Effector memory CD4-positive, alpha-beta T cell (primary cell): ENCODE measurements at regions not wholly inside any gene's neighbourhood (a gene's known extent, or its start where the extent isn't known, plus 50 kb on each side); places are given as distances from the start of the nearest gene placed in this dataset.

Experiments
- DNase-seq, 3 donors: peaks; one replicate each; pipeline ENCODE4 v3.0.0-alpha.2; 2020
- H3K27ac ChIP-seq: 2 replicates; pipeline ENCODE4 v1.7.0; 2013; ENCODE audit warnings: mild to moderate bottlenecking, low read length, moderate library complexity; ENCODE audit not compliant: insufficient read depth, poor library complexity, severe bottlenecking
- H3K27me3 ChIP-seq: replicated peaks from 2 replicates; pipeline ENCODE4 v1.7.0; 2013; ENCODE audit warnings: mild to moderate bottlenecking, low read length; ENCODE audit not compliant: insufficient read depth, control insufficient read depth, poor library complexity, severe bottlenecking
- H3K36me3 ChIP-seq: 2 replicates; pipeline ENCODE4 v1.7.0; 2013; ENCODE audit warnings: mild to moderate bottlenecking, low read length, moderate library complexity; ENCODE audit not compliant: control insufficient read depth, insufficient read depth
- H3K4me1 ChIP-seq: 2 replicates; pipeline ENCODE4 v1.7.0; 2013; ENCODE audit warnings: low read length, mild to moderate bottlenecking; ENCODE audit not compliant: control insufficient read depth, insufficient read depth, poor library complexity, severe bottlenecking
- H3K4me3 ChIP-seq: 2 replicates; pipeline ENCODE4 v1.7.0; 2013; ENCODE audit warnings: low read length, low read depth, mild to moderate bottlenecking; ENCODE audit not compliant: insufficient read depth, poor library complexity, severe bottlenecking
- H3K9me3 ChIP-seq: 2 replicates; pipeline ENCODE4 v1.7.0; 2013; ENCODE audit warnings: mild to moderate bottlenecking, low read length, moderate library complexity; ENCODE audit not compliant: control insufficient read depth

GRCh38 chr2:234676109-234676782 lies 179.4 kb upstream of the ARL4C start:
- H3K4me1 ChIP-seq, result no peaks in the 10 kb centered on the region
- no peak overlapping the region for H3K27ac ChIP-seq
- no peak for DNase-seq
- no peaks in the 10 kb centered on the region for H3K9me3 ChIP-seq
- H3K27me3 ChIP-seq, result no peaks in the 10 kb centered on the region
- H3K4me3 ChIP-seq, result no peak overlapping the region
- no peaks in the 10 kb centered on the region for H3K36me3 ChIP-seq

DNA sequence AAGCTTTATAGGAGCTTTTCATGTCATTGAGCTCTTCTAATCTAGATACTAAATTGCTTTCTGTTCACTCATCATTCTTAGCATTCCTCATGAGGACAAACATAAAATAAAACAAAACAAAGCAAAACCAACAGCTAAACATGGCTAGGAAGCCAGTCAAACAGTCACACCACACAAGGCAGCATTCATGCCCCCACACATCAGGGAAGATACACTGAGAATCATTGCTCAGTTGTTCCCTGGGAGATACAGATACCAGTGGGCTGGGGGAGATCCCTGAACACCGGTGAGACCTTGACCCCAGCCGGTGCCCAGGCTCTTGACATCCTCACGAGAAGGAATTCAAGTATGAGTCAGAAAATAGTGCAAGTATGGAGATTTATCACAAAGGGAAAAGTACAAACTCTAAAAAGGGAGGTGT lies 177.9 kb upstream of the ARL4C start:
- no peaks in the 10 kb centered on the region for H3K4me1 ChIP-seq
- H3K27me3 ChIP-seq, result no peaks in the 10 kb centered on the region
- no peak overlapping the region for H3K4me3 ChIP-seq
- DNase-seq, result no peak
- H3K9me3 ChIP-seq, result no peaks in the 10 kb centered on the region
- no peaks in the 10 kb centered on the region for H3K36me3 ChIP-seq
- no peak overlapping the region for H3K27ac ChIP-seq

- H3K27me3 ChIP-seq, result no peaks in the 10 kb centered on the region
- no peaks in the 10 kb centered on the region for H3K9me3 ChIP-seq
- H3K4me1 ChIP-seq, result no peaks in the 10 kb centered on the region
- no peaks in the 10 kb centered on the region for H3K36me3 ChIP-seq
- H3K27ac ChIP-seq, result no peak overlapping the region
- no peak overlapping the region for H3K4me3 ChIP-seq
- no peak for DNase-seq
Measured at GRCh38 chr2:234673961-234674759, 177.3 kb upstream of the ARL4C start.

GRCh38 chr2:234673501-234673900 lies 176.6 kb upstream of the ARL4C start:
- H3K4me1 ChIP-seq, result no peaks in the 10 kb centered on the region
- H3K9me3 ChIP-seq, result no peaks in the 10 kb centered on the region
- H3K36me3 ChIP-seq, result no peaks in the 10 kb centered on the region
- H3K27me3 ChIP-seq, result no peaks in the 10 kb centered on the region
- no peak for DNase-seq
- H3K4me3 ChIP-seq, result no peak overlapping the region
- H3K27ac ChIP-seq, result no peak overlapping the region

GRCh38 chr2:234672498-234673150 lies 175.7 kb upstream of the ARL4C start:
- Histone ChIP-seq H3K36me3 (no peaks in the 10 kb centered on the region), H3K9me3 (no peaks in the 10 kb centered on the region), H3K27ac (no peak overlapping the region), H3K4me1 (no peaks in the 10 kb centered on the region), H3K27me3 (no peaks in the 10 kb centered on the region), H3K4me3 (no peak overlapping the region)
- no peak for DNase-seq

- H3K27ac ChIP-seq, result no peak overlapping the region
- no peak for DNase-seq
- H3K36me3 ChIP-seq, result no peaks in the 10 kb centered on the region
- H3K27me3 ChIP-seq, result no peaks in the 10 kb centered on the region
- H3K4me1 ChIP-seq, result no peaks in the 10 kb centered on the region
- H3K4me3 ChIP-seq, result no peak overlapping the region
- H3K9me3 ChIP-seq, result no peaks in the 10 kb centered on the region
Measured at GRCh38 chr2:234671716-234672115, 174.8 kb upstream of the ARL4C start.

DNA sequence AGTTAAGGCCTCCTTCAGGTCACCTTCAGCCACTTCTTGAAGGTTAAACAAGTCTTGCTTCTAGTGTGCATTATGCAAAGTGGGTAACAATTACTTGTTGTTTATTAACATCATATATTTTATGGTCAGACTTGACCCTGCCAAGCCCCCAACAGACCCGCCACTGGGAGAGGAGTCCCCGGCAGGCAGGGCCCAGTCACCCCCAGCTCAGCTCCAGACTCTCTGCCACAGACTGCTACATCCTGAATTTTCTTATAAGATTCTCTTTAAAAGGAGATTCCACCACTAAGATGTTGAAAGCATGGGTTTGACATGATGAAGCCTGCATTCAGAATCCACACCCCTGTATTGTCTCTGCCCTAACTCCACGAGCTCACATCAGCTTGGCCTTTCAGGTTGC lies 174.3 kb upstream of the ARL4C start:
- no peaks in the 10 kb centered on the region for H3K36me3 ChIP-seq
- no peak overlapping the region for H3K4me3 ChIP-seq
- DNase-seq, result no peak
- no peaks in the 10 kb centered on the region for H3K27me3 ChIP-seq
- H3K4me1 ChIP-seq, result no peaks in the 10 kb centered on the region
- H3K9me3 ChIP-seq, result no peaks in the 10 kb centered on the region
- H3K27ac ChIP-seq, result no peak overlapping the region

GRCh38 chr2:234670806-234671205 lies 173.9 kb upstream of the ARL4C start:
- Histone ChIP-seq H3K9me3 (no peaks in the 10 kb centered on the region), H3K27me3 (no peaks in the 10 kb centered on the region), H3K4me3 (no peak overlapping the region), H3K4me1 (no peaks in the 10 kb centered on the region), H3K36me3 (no peaks in the 10 kb centered on the region), H3K27ac (no peak overlapping the region)
- no peak for DNase-seq

GRCh38 chr2:234670052-234670451 lies 173.2 kb upstream of the ARL4C start:
- Histone ChIP-seq H3K27me3 (no peaks in the 10 kb centered on the region), H3K4me3 (no peak overlapping the region), H3K36me3 (no peaks in the 10 kb centered on the region), H3K4me1 (no peaks in the 10 kb centered on the region), H3K27ac (no peak overlapping the region), H3K9me3 (no peaks in the 10 kb centered on the region)
- no peak for DNase-seq

DNA sequence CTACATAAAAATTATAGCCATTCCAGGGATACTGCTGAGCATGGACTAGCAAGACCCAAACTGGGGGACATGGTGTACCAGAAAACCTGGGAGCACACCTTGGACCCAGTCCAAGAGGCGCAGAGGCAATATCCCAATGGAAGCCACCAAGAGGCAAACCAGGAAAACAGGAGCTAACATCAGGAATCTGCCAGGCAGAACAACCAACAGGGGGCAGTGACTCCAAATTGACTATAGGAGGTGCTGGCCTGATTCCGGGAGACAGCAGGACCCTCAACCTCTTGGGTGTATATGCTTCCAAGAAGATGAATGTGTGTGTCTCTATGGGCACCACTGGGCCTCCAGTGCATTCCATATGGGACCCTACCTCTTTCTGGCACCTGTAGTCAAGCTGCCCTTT lies 172.7 kb upstream of the ARL4C start:
- H3K27me3 ChIP-seq, result no peaks in the 10 kb centered on the region
- DNase-seq, result no peak
- no peak overlapping the region for H3K4me3 ChIP-seq
- no peaks in the 10 kb centered on the region for H3K9me3 ChIP-seq
- H3K36me3 ChIP-seq, result no peaks in the 10 kb centered on the region
- H3K4me1 ChIP-seq, result no peaks in the 10 kb centered on the region
- H3K27ac ChIP-seq, result no peak overlapping the region
